GM19324 (cell line): ENCODE measurements at regions not wholly inside any gene's neighbourhood (a gene's known extent, or its start where the extent isn't known, plus 50 kb on each side); places are given as distances from the start of the nearest gene placed in this dataset.
"Not testable (repeated sequence)": the region's sequence is repeated elsewhere in the genome, so short reads cannot be mapped to it uniquely, and the experiment has no call there.

Experiments
- ATAC-seq: cut with Tn5 transposase; IDR thresholded peaks from one replicate; pipeline ENCODE4 v1.9.1; 2021; ENCODE audit warnings: mild to moderate bottlenecking, moderate library complexity; ENCODE audit not compliant: unreplicated experiment, low FRiP score

DNA sequence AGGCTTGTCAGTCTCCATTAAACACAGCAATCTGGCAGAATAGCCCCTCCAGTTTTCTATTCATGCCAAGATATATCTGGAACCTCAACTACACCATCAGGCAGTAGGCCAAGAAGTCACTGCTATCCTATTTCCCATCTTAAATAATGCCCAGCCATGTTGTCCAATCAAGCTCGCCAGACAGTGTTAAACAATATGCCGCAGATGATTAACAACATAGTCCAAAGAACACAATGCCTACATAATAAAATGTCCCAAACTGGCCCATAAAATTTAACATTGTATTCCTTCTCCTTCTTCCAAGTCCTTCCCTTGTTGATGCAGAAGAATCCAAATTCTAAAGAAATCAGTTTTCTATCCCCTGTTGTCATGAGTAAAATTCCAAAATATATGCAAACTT is 427.4 kb upstream of the PPP2R3A start:
- ATAC-seq = no peak

DNA sequence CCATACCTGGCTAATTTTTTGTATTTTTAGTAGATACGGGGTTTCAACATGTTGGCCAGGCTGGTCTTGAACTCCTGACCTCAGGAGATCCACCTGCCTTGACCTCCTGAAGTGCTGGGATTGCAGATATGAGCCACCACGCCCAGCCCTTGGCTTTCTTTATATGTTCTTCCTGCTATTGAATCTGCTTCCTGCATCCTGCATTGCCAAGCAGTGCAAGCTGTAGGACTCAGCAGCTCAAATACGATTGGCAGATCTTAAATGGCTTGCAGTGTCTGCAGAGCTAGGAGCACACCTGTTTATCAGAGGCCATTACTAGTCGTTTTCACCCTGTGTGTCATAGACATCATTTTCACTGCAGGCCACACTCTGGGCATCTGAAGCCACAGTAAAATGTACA is 426.2 kb upstream of the PPP2R3A start:
- ATAC-seq = no peak

DNA sequence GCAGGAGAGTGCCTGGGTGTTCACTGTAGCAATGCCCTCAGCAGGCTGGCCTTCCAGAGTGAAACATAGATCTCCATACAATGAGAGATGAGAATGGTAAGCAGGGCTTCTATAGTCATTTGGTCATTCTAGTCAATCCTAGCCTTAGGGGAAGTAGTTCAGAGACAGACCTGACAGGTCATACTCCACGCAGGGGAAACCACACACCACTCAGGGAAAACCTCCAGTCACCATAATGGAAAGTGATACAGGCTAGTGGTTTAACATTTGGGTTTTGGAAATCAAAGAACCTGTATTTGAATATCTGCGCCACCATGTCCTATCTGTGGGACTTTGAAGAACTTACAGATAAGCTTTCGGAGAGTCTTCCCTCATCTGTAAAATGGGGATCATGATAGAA is 425.7 kb upstream of the PPP2R3A start:
- no peak for ATAC-seq

DNA sequence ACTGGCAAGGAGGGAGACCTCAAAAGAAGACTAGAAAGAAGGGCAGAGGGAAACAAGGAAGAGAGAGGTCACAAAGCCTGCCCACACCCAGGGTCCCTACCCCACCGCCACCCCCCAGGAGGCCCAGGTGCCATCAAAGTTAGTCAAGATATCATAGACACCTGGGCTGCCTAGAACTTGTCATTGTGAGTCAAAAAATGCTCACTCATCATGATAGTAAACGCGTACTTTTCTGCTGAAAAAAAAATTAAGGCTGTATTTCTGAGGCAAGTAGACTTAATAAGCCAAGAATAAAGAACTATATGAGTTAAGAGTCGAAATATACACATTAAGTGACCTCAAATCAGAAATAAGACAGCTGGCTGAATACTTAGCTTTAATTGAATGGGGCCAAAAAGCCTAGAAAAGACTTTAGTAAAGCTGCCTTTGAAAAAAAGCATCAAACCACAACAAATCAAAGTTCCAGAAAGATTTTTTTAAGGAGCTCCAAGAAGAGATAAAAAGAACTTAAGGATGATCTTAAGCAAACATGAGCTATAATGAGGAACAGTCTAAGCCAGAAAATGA is 415.5 kb upstream of the PPP2R3A start:
- no peak for ATAC-seq

DNA sequence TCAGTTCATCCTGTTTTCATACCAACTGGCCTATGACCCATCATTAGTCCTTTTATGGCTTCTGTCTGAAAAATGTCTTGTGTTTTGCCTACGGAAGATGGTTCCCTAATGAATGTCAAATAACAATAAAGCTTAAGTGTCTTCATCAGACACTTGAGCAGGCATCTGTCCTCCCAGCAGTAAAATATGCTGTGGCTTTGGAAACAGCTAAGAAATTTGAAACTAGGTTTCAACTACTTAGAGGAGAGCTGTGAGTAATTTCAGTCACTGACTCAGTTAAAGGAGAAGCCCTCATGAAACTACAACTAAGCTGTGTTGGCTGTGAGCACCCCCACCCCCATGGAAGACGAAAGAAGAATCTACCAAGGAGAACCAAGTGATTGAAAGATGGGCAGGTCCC is 409.4 kb upstream of the PPP2R3A start:
- ATAC-seq = no peak

DNA sequence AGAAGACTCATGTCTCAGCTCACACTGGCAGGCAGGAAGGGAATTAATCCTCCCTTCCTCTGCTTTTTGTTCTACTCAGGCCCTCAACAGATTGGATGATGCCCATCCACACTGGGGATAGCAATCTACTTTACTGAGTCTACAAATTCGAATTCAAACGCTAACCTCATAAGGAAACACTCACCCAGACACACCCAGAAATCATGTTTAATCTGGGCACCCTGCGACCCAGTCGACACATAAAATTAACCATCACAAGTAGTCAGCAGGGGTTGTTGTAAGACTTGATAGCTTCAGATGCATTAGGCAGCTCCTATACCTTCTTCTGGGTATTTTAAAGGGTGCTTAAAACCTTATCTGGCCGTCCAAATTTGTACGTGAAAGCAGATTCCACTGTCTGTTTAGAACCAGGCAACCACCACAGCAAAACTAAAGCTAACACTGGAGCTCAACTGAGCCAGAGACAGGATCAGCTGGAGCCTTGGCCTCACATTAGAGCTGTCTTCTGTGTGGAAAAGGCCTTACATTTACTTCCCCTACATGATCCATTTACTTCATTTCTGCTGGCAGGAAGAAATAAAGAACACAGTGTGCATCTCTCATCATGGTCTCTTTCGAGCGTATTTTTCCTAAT is 407.3 kb upstream of the PPP2R3A start:
- no peak for ATAC-seq

DNA sequence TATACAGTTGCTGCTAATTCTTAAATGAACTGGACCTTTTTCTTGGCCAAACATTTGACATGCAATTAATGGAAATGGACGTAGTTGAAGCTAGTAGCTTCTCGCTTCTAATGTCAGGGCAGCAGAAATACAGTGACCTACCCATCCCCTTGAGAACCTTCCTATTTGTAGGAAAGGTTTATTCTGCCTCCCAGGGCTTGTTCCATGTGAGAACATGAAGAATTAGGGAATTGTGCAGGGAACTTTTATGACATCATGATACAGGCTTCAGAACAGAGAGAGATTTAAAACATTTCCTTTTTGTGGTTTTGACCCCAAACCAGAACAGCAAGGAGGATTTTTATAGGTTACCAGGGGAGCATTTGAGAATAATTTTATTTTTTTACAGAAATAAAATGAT is 406.6 kb upstream of the PPP2R3A start:
- no peak for ATAC-seq

DNA sequence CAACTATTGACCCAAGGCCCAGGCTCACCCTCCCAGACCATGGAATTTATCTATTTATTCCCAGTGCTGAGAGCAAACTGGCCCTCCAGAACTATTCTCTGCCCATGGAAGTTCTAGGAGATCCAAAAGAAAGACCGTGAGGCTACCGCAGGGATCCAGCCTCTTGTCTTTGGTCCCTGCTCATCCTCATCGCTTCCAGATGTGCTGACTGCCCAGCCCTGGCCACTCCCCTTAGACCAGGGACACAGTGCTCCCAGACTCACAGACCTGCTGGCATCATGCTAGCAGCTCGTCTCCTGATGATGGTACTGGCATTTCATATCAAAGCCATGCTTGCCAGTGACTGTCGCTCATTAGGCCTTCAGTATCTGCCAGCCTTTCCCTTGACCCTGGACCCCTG is 405.7 kb upstream of the PPP2R3A start:
- ATAC-seq = no peak

DNA sequence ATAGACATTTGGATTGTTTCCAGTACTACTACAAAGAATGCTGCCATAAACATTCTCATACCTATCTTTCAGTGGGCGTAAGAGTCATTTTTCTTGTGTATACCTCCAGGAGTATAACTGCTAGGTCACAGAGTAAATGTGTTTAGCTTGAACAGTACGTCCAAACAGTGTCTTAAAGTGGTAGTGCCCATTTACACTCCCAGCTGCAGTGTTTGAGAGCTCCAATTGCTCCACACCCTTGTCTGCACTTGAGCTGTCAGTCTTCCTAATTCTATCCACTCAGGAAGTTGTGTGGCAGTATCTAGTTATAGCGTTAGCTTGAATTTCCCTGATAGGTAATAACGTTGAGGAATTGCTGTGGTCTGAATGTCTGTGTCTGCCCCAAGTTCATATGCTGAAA is 404.7 kb upstream of the PPP2R3A start:
- ATAC-seq = no peak

DNA sequence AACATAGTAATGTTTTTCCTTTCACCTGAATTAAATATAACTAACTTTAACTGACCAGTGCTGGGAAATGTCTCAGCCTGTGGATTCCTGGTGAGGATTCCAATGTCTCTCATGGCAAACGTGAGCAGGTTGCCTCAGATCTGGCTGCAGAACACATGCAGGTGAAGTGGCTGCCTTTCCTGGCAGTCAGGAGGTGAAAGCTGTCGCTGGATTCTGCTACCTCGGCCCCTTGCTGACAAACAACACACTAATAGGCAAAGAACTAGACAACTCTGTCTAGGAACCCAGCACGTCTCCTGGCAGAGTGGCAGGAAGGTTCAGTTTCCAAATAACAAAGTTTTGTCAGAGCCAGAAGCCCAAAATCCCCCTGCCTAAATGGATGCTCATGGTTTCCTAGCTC is 400.8 kb upstream of the PPP2R3A start:
- no peak for ATAC-seq

DNA sequence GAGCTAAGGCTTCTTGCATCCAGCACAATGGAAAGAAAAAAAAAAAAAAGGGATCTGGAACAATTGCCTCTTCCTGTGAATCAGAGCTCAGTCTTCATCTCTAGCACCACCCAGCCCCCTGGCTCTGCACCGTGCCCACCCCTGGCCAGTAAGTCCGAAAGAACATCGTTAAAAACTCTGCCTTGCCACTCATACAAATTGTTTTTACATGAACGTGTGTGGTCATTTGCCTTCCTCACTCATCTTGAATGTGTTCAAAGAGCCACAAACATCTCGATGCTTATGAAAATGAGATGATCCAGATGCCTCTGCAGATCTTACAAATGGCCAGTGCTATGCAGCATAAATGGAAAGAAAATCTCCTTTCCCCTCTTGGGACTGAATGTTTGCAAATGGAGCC is 400.0 kb upstream of the PPP2R3A start:
- no peak for ATAC-seq

DNA sequence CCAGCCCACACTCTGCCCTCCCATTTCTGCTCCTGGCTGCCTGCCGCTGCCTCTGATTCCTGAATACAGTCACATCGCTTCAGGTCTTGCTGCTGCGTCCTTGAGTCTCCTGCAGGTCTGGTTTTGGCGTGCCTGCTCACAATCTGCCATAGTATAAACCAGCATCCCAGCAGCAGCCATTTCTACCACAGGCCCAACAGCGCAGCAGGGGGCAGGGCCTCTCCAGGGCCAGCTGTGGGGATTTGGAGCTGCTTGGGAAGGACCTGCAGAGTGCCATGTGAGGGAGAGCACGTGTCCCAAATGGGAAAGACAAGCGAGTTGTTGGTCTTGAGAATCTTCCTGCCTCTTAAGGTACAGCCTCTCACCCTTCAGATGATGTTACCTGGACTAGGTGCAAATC is 398.3 kb upstream of the PPP2R3A start:
- no peak for ATAC-seq

DNA sequence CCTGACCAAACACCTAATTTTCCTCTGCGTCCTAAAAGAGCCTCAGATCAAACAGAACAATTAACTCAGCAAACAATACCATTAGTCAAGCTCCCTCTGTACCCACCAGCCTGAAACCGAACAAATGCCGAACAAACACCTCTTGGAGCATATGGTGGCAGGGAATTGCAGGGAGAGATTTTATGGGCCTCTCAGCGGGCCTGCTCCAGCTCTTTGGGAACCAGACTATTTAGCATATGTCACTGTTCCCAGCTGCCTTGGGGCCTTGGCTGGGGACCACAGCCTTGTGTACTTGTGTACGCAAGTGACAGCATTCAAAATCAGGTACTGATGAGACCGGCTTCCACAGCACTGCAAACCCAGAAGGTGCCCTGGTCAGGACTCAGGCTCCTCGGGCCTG is 388.8 kb upstream of the PPP2R3A start:
- ATAC-seq = no peak

DNA sequence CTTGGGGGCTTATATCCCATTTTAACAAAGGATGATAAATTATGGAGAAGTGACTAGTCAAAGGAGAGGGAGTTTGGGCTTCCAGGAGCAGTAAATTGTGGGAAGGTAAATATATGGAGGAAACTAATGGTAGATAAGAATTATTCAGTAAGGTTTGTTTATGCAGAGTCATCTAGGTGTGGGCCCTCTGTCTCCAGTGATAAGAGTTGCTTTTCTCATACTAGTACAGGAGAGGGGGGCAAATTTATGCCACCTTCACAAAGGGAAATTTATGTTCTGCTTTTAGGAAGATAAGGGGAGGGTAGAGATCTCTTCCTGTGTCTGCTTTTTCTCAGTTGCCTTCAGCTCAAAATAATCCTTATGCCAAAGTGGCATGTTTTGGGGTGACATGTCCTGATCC is 383.7 kb upstream of the PPP2R3A start:
- no peak for ATAC-seq

DNA sequence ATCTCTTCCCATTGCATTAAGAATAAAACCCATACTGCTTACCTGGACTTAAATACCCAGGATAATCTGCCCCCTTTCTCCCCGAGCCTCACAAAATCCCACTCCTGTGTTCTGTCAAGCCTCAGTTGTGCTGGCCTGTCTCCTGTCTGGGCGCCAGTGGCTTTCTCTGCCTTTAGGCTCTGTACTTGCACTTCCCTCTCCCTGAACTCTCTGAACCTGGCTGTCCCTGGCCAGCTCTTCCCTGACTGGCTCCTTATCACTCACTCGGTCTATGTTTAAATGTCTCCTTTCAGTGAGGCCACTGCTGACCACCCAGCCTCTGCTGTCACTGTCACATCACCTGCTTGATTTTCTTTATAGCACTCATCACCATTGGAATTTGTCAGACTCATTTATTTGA is 382.7 kb upstream of the PPP2R3A start:
- ATAC-seq = no peak

DNA sequence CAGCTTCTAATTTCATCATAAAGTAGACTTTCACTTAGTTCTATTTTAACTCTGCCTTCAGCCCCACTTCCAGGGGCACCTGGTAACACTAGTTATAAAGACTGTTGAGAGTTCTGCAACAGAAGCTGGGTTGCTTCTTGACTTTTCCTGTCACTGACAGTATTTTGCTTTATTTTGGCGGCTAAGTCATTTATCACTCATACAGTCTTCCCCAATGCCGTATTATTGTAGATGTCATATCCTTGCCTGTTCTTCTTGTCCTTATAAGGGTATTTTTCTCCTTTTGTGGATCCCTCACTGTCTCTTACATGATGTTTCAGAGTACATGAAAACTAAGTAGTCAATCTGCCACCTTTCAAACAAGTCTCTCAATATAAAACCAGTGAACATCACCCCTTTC is 369.0 kb upstream of the PPP2R3A start:
- no peak for ATAC-seq

DNA sequence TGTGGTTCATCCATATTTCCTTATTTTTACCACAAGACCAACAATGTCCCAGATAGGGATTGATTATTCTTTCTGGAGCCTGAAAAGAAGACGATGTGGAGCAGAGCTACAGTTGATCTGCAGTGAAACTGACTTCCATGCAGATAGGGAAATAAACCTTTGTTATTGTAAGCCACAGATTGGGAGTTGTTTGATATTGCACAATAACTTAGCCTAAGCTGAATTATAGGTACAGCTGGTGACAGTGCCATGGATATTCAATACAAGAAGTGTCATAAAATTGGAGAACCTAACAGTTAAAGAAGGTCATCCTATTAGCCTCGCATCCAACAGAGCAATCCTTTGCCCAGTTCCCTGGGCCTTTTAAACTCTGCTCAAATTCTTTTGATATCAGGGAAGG is 367.7 kb upstream of the PPP2R3A start:
- no peak for ATAC-seq

DNA sequence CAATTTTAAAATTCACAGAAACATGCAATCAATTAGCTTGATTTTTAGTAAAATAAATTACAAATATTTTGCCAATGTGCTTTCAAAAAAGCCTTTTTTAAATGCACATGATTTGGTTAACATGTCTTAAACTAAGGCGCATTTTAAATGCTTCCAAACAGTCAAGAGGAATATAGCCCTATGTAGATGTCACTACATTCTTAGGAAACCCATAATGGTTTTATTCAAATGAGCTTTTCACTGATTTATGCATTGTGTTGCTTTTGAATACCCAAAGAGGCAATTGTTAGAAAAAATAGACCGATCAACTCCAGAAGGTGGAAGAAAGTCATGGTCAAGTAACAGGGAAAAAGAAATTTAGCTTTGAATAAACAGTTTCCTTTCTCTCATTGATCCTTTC is 366.9 kb upstream of the PPP2R3A start:
- ATAC-seq = no peak

DNA sequence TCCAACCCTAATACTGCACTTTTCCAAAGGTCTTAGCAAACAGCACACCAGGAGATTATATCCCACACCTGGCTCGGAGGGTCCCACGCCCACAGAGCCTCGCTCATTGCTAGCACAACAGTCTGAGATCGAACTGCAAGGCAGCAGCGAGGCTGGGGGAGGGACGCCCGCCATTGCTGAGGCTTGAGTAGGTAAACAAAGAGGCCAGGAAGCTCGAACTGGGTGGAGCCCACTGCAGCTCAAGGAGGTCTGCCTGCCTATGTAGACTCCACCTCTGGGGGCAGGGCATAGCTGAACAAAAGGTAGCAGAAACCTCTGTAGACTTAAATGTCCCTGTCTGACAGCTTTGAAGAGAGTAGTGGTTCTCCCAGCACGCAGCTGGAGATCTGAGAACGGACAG is 361.0 kb upstream of the PPP2R3A start:
- not testable (repeated sequence) for ATAC-seq

DNA sequence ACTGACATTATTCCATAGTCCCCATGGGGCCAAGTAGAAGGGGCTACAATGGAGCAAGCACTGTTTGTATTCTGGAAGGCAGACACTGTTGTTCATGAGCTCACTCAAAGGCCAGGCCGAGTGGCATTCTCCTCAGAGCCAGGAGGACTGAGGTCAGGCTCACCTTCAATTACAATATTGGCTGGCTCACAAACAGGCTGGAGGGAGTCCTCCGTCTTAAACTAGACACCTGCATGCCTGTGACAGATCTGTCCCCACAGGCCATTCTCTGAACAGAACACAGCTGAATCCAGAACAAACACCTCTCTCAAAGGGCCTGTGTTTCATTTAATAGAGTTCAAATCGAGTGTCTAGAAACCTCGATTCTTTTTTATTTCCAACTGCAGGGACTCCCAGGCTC is 347.4 kb upstream of the PPP2R3A start:
- ATAC-seq = no peak

DNA sequence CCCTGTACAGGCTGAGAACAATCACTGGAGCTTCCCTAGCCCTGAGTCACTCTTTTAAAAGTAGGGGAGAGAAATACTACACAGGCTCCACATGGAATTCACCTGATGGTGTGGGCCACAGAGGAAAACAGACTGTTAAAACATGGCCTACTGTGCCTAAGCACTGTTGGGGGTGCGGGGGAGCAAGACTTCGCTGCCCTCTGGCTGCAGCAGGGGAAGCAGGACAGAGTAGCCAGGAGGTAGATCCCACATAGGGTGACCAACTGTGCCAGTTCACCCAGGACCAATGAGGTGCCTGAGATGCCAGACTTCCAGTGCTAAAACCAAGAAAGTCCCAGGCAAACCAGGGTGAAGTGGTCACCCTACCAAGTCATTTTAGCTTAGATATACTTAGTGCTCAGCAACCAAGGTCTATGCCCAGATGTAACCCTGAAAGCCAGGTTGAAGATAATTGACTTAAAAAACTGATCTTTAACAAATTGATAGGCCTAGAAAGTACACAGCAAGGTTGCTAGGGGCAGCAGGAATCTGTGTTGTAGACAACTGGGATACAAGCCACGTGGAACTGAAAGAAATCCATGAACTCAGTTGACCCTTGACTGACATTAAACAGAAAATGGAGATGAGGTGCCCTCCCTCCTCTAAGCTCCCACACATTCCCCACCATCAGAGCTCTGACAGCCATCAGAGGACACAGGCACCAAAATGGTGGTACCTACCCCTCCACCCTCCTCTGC is 344.2 kb upstream of the PPP2R3A start:
- no peak for ATAC-seq

DNA sequence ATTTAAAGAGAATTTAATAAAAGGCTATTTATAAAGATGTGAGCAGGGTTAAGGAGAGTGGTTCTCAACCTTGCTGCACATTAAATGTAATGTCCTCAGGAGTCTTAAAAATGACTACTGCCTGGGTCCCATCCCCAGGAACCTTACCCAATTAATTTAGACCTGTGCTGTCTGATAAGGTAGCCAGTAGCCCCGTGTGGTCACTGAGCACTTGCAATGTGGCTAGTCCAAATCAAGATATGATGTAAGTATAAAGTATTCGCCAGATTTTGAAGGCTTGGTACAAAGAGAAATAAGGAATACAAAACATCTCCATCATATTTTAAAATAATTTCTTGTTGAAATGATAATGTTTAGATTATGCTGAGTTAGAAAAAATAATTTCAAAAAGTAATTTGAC is 343.3 kb upstream of the PPP2R3A start:
- ATAC-seq = no peak
